HG02571 (cell line): ENCODE measurements at regions not wholly inside any gene's neighbourhood (a gene's known extent, or its start where the extent isn't known, plus 50 kb on each side); places are given as distances from the start of the nearest gene placed in this dataset.
A peak's percentile ranks its signal among the peaks of the same experiment; 100 is the strongest.

ENCODE experiments used
- ATAC-seq: cut with Tn5 transposase; IDR thresholded peaks from one replicate; pipeline ENCODE4 v1.9.1; 2021; ENCODE audit warnings: mild to moderate bottlenecking, moderate library complexity; ENCODE audit not compliant: unreplicated experiment

GRCh38 chr1:221839782-221840395, 98.0 kb upstream of the DUSP10 start:
- ATAC-seq, result peak; percentile 96

GRCh38 chr1:221839321-221839720, 97.4 kb upstream of the DUSP10 start:
- ATAC-seq, result peak; percentile 27

- ATAC-seq, result no peak
Observed at GRCh38 chr1:221837896-221838295, 96.0 kb upstream of the DUSP10 start.

- ATAC-seq, result no peak
Observed at GRCh38 chr1:221834698-221835513, 93.0 kb upstream of the DUSP10 start.

GRCh38 chr1:221832617-221833016, 90.7 kb upstream of the DUSP10 start:
- no peak for ATAC-seq

GRCh38 chr1:221832151-221832550, 90.3 kb upstream of the DUSP10 start:
- no peak for ATAC-seq

GRCh38 chr1:221829327-221830015, 87.6 kb upstream of the DUSP10 start:
- ATAC-seq, result no peak

GRCh38 chr1:221827307-221827642, 85.4 kb upstream of the DUSP10 start:
- ATAC-seq, result no peak

GRCh38 chr1:221824909-221825308, 83.0 kb upstream of the DUSP10 start:
- no peak for ATAC-seq

- no peak for ATAC-seq
Observed at GRCh38 chr1:221824025-221824424, 82.1 kb upstream of the DUSP10 start.

GRCh38 chr1:221823561-221823960, 81.7 kb upstream of the DUSP10 start:
- ATAC-seq, result no peak

GRCh38 chr1:221823149-221823548, 81.3 kb upstream of the DUSP10 start:
- peak; percentile 75 for ATAC-seq

- ATAC-seq, result no peak
Observed at GRCh38 chr1:221822591-221822990, 80.7 kb upstream of the DUSP10 start.

GRCh38 chr1:221816899-221817298, 75.0 kb upstream of the DUSP10 start:
- ATAC-seq, result no peak

- ATAC-seq, result no peak
Observed at GRCh38 chr1:221815660-221816059, 73.8 kb upstream of the DUSP10 start.

GRCh38 chr1:221813887-221814286, 72.0 kb upstream of the DUSP10 start:
- ATAC-seq, result no peak

GRCh38 chr1:221812905-221813597, 71.2 kb upstream of the DUSP10 start:
- ATAC-seq, result no peak

- ATAC-seq, result no peak
Observed at GRCh38 chr1:221812088-221812752, 70.3 kb upstream of the DUSP10 start.

GRCh38 chr1:221810406-221810805, 68.5 kb upstream of the DUSP10 start:
- no peak for ATAC-seq

GRCh38 chr1:221809091-221810029, 67.5 kb upstream of the DUSP10 start:
- no peak for ATAC-seq
